Transverse colon (tissue), 4 donors: ENCODE measurements at regions not wholly inside any gene's neighbourhood (a gene's known extent, or its start where the extent isn't known, plus 50 kb on each side); places are given as distances from the start of the nearest gene placed in this dataset.

Experiments
- DNase-seq: peaks from one replicate; pipeline ENCODE4 v3.0.0-alpha.2; 2019
- H3K27ac ChIP-seq, 4 donors: fragments of 200-600 bp; sonication (generic); 2 replicates each; pipeline ENCODE4 v1.5.1; 2016 to 2018; ENCODE audit warnings: inconsistent platforms in 4 of 4
- H3K27me3 ChIP-seq: fragments of 200-600 bp; sonication (generic); 2 replicates; pipeline ENCODE4 v1.5.1; 2017; ENCODE audit warnings: inconsistent platforms
- H3K36me3 ChIP-seq, 4 donors: fragments of 200-600 bp; sonication (generic); 2 replicates each; pipeline ENCODE4 v1.5.1; 2017 to 2019; ENCODE audit warnings: inconsistent platforms in 4 of 4
- H3K4me1 ChIP-seq, 4 donors: fragments of 200-600 bp; sonication (generic); 2 replicates each; pipeline ENCODE4 v1.5.1; 2017 to 2020; ENCODE audit warnings: inconsistent platforms in 4 of 4
- H3K4me3 ChIP-seq, 4 donors: fragments of 200-600 bp; sonication (generic); 1 replicate in 1 of 4; 2 replicates in 3 of 4; pipeline versions ENCODE4 v1.5.1 to v1.6.1; 2017 to 2019; ENCODE audit warnings: inconsistent platforms in 4 of 4
- H3K9me3 ChIP-seq, 2 donors: fragments of 200-600 bp; sonication (generic); 2 replicates each; pipeline ENCODE4 v1.5.1; 2017 to 2019; ENCODE audit warnings: inconsistent platforms in 2 of 2
- CTCF ChIP-seq, 5 experiments: fragments of 200-600 bp in 3 of 5; fragments of 450-650 bp in 2 of 5; sonication (generic) in 3 of 5; IDR thresholded peaks; 1 replicate in 2 of 5; 2 replicates in 3 of 5; pipeline ENCODE4 v1.5.1; 2016 to 2017; ENCODE audit warnings: antibody characterized with exemption in 5 of 5, inconsistent platforms in 3 of 5, mild to moderate bottlenecking in 2 of 5, moderate library complexity in 1 of 5
- EP300 ChIP-seq: sonication (generic); formaldehyde crosslinking; IDR thresholded peaks from one replicate; pipeline ENCODE4 v1.6.1; 2017; ENCODE audit warnings: antibody characterized with exemption, low read depth
- POLR2A ChIP-seq: fragments of 450-650 bp; IDR thresholded peaks from one replicate; pipeline ENCODE4 v1.6.1; 2016; ENCODE audit warnings: antibody characterized with exemption, mild to moderate bottlenecking, moderate library complexity
- POLR2AphosphoS5 ChIP-seq, 3 donors: sonication (generic); formaldehyde crosslinking; IDR thresholded peaks; one replicate each; pipeline ENCODE4 v1.6.1; 2016; ENCODE audit warnings: antibody characterized with exemption in 3 of 3
- WGBS, 2 donors: methylation state at CpG; one replicate each; pipeline ENCODE4 v1.1.5; 2018; ENCODE audit warnings: low coverage in 1 of 2; 5-methylcytosine and 5-hydroxymethylcytosine counted together
- in situ Hi-C, 4 donors: fragments of 200-750 bp; cut with MboI; loops; one replicate each; pipeline versions ENCODE4 v1.15.0 to v1.15.1; 2017; ENCODE audit warnings: low sequenced_read_pairs in 3 of 4, low pct_ligation_motif_present in 1 of 4, low pct_unique_long_range_greater_than_20kb in 1 of 4
- intact Hi-C: fragments of 100-400 bp; cut with DNase I; formaldehyde crosslinking; loops from one replicate; pipeline ENCODE4 v1.15.1; 2023; ENCODE audit warnings: low total_unique reads

DNA sequence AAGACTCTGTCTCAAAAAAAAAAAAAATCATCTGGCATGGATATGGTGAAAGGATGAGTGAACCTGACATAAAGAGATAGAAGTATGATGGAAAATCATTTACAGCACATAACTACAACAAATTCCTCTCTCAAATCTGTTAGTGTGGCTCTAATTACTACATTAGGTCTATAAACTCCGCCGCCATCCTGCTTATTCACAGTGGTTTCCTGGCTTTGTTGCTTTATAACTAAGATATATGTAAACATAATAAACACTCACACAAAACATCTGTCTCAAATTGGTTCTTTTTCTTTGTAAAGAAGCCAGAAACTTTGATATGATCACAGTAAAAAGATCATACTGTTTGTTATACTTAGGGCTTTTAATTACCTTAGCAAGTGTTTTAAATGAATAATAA lies 412.6 kb upstream of the FAM98A start:
- no peak overlapping the region for H3K27ac ChIP-seq
- H3K4me1 ChIP-seq = peaks cover 0 to 4% (median 0%) of the 10 kb centered on the region in 4 donors
- in situ Hi-C loops (no loop called here), intact Hi-C loops (no loop called here)
- no peaks in the 10 kb centered on the region for H3K27me3 ChIP-seq
- peaks cover 0 to 4% of the 10 kb centered on the region in 2 donors for H3K9me3 ChIP-seq
- no peak overlapping the region for H3K4me3 ChIP-seq
- 17 to 42% methylated on average over 2 of the region's 2 CpGs for WGBS, 2 donors
- TF ChIP-seq CTCF (IDR thresholded peaks at IDR 0.05) = no peak
- TF ChIP-seq POLR2AphosphoS5 (IDR thresholded peaks at IDR 0.05) = no peak
- TF ChIP-seq EP300 = no peak
- TF ChIP-seq POLR2A = no peak
- H3K36me3 ChIP-seq = no peaks in the 10 kb centered on the region
- no peak for DNase-seq

- no peak overlapping the region for H3K27ac ChIP-seq
- WGBS, 2 donors = 67 to 78% methylated on average over 1 to 3 of the region's 3 CpGs
These were observed 406.8 kb upstream of the FAM98A start for GRCh38 chr2:34005901-34006300.

DNA sequence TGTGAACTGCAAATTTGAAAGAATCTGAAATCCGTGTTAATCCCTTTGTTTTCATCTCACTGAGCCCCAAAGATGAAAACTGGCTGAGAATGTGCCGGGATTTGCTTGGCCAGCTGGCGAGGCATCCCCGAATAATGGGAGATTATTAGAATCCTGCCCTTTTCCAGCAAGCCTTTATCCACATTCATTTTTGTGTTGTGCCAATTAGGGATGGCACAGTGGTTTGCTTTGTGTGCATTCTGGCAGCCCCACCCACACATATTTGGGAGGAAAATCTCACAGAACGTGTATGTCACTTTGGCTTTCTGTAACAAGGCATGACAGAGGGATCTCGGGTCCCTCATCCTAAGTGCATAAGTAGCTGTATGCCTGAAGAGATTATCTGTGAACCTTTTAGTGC lies 405.8 kb upstream of the FAM98A start:
- in situ Hi-C loops = no loop called here
- Histone ChIP-seq H3K9me3 (no peaks in the 10 kb centered on the region), H3K27me3 (no peaks in the 10 kb centered on the region), H3K4me3 (no peak overlapping the region), H3K4me1 (no peaks in the 10 kb centered on the region), H3K36me3 (no peaks in the 10 kb centered on the region), H3K27ac (no peak overlapping the region)
- 65 to 74% methylated on average over 5 to 6 of the region's 6 CpGs for WGBS, 2 donors
- intact Hi-C loops = no loop called here
- DNase-seq = no peak
- TF ChIP-seq CTCF (IDR thresholded peaks at IDR 0.05) (no peak), POLR2AphosphoS5 (IDR thresholded peaks at IDR 0.05) (no peak), POLR2A (no peak), EP300 (no peak)

More at GRCh38 chr2:34005901-34006300, 406.8 kb upstream of the FAM98A start:
- Histone ChIP-seq H3K9me3 (no peaks in the 10 kb centered on the region), H3K4me3 (no peak overlapping the region), H3K27me3 (no peaks in the 10 kb centered on the region), H3K4me1 (no peaks in the 10 kb centered on the region), H3K36me3 (no peaks in the 10 kb centered on the region)
- in situ Hi-C loops = no loop called here
- TF ChIP-seq POLR2A (no peak), POLR2AphosphoS5 (IDR thresholded peaks at IDR 0.05) (no peak), CTCF (IDR thresholded peaks at IDR 0.05) (no peak), EP300 (no peak)
- intact Hi-C loops = no loop called here
- DNase-seq = no peak

GRCh38 chr2:34003795-34004194 lies 404.7 kb upstream of the FAM98A start:
- in situ Hi-C loops (no loop called here), intact Hi-C loops (no loop called here)
- TF ChIP-seq CTCF (IDR thresholded peaks at IDR 0.05) (no peak), POLR2AphosphoS5 (IDR thresholded peaks at IDR 0.05) (no peak), POLR2A (no peak), EP300 (no peak)
- no peaks in the 10 kb centered on the region for H3K27me3 ChIP-seq
- H3K36me3 ChIP-seq = no peaks in the 10 kb centered on the region
- no peaks in the 10 kb centered on the region for H3K4me1 ChIP-seq
- no peaks in the 10 kb centered on the region for H3K9me3 ChIP-seq
- DNase-seq = no peak
- H3K4me3 ChIP-seq = no peak overlapping the region
- 55% methylated on average over 3 to 4 of the region's 4 CpGs for WGBS, 2 donors
- no peak overlapping the region for H3K27ac ChIP-seq
